ENCODE measurements at regions not wholly inside any gene's neighbourhood (a gene's known extent, or its start where the extent isn't known, plus 50 kb on each side); places are given as distances from the start of the nearest gene placed in this dataset.

DNA sequence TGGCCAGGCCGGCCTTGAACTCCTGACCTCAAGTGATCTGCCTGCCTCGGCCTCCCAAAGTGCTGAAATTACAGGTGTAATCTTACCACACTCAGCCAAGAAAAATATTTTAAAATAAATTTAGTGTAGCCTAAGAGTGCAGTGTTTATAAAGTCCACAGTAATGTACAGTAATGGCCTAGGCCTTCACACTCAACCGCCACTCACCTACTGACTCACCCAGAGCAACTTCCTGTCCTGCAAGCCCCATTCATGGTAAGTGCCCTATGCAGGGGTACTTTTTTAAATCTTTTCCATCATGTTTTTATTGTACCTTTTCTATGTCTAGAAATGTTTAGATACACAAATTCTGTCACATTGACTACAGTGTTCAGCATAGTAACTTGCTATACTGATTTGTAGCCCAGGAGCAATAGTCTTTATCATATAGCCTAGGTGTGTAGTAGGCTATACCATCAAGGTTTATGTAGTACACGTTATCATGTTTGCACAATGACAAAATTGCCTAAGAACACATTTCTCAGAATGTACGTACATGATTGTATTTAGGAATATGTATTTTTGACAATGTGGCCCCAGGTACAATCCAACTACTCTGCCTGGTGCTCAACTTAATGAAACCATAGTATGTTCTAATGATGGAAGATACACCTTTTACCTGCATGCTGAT is 455.2 kb downstream of the PCDH7 start (continued):
- TF ChIP-seq, protein P1, sequence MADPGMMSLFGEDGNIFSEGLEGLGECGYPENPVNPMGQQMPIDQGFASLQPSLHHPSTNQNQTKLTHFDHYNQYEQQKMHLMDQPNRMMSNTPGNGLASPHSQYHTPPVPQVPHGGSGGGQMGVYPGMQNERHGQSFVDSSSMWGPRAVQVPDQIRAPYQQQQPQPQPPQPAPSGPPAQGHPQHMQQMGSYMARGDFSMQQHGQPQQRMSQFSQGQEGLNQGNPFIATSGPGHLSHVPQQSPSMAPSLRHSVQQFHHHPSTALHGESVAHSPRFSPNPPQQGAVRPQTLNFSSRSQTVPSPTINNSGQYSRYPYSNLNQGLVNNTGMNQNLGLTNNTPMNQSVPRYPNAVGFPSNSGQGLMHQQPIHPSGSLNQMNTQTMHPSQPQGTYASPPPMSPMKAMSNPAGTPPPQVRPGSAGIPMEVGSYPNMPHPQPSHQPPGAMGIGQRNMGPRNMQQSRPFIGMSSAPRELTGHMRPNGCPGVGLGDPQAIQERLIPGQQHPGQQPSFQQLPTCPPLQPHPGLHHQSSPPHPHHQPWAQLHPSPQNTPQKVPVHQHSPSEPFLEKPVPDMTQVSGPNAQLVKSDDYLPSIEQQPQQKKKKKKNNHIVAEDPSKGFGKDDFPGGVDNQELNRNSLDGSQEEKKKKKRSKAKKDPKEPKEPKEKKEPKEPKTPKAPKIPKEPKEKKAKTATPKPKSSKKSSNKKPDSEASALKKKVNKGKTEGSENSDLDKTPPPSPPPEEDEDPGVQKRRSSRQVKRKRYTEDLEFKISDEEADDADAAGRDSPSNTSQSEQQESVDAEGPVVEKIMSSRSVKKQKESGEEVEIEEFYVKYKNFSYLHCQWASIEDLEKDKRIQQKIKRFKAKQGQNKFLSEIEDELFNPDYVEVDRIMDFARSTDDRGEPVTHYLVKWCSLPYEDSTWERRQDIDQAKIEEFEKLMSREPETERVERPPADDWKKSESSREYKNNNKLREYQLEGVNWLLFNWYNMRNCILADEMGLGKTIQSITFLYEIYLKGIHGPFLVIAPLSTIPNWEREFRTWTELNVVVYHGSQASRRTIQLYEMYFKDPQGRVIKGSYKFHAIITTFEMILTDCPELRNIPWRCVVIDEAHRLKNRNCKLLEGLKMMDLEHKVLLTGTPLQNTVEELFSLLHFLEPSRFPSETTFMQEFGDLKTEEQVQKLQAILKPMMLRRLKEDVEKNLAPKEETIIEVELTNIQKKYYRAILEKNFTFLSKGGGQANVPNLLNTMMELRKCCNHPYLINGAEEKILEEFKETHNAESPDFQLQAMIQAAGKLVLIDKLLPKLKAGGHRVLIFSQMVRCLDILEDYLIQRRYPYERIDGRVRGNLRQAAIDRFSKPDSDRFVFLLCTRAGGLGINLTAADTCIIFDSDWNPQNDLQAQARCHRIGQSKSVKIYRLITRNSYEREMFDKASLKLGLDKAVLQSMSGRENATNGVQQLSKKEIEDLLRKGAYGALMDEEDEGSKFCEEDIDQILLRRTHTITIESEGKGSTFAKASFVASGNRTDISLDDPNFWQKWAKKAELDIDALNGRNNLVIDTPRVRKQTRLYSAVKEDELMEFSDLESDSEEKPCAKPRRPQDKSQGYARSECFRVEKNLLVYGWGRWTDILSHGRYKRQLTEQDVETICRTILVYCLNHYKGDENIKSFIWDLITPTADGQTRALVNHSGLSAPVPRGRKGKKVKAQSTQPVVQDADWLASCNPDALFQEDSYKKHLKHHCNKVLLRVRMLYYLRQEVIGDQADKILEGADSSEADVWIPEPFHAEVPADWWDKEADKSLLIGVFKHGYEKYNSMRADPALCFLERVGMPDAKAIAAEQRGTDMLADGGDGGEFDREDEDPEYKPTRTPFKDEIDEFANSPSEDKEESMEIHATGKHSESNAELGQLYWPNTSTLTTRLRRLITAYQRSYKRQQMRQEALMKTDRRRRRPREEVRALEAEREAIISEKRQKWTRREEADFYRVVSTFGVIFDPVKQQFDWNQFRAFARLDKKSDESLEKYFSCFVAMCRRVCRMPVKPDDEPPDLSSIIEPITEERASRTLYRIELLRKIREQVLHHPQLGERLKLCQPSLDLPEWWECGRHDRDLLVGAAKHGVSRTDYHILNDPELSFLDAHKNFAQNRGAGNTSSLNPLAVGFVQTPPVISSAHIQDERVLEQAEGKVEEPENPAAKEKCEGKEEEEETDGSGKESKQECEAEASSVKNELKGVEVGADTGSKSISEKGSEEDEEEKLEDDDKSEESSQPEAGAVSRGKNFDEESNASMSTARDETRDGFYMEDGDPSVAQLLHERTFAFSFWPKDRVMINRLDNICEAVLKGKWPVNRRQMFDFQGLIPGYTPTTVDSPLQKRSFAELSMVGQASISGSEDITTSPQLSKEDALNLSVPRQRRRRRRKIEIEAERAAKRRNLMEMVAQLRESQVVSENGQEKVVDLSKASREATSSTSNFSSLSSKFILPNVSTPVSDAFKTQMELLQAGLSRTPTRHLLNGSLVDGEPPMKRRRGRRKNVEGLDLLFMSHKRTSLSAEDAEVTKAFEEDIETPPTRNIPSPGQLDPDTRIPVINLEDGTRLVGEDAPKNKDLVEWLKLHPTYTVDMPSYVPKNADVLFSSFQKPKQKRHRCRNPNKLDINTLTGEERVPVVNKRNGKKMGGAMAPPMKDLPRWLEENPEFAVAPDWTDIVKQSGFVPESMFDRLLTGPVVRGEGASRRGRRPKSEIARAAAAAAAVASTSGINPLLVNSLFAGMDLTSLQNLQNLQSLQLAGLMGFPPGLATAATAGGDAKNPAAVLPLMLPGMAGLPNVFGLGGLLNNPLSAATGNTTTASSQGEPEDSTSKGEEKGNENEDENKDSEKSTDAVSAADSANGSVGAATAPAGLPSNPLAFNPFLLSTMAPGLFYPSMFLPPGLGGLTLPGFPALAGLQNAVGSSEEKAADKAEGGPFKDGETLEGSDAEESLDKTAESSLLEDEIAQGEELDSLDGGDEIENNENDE (IDR thresholded peaks at IDR 0.05; ENCODE audit: insufficient replicate concordance, low read length) = no peak
- TF ChIP-seq KDM4A (IDR thresholded peaks at IDR 0.05; ENCODE audit: low read depth, low read length, severe bottlenecking) (no peak), TCF12 (IDR thresholded peaks at IDR 0.05; ENCODE audit: low read depth, low read length) (no peak), KDM5A (IDR thresholded peaks at IDR 0.05; ENCODE audit: low read length) (no peak), EP300 (IDR thresholded peaks at IDR 0.05; ENCODE audit: borderline replicate concordance in 1 of 2, low read depth in 2 of 2, low read length in 2 of 2) (no peak), SP2 (IDR thresholded peaks at IDR 0.05; ENCODE audit: low read length) (no peak), RNF2 (IDR thresholded peaks at IDR 0.05; ENCODE audit: borderline replicate concordance, low read depth, low read length, missing control alignments, poor library complexity, severe bottlenecking) (no peak), SUZ12 (IDR thresholded peaks at IDR 0.05; ENCODE audit: low read length) (no peak), SP1 (IDR thresholded peaks at IDR 0.05; ENCODE audit: low read depth, low read length) (no peak), NANOG (IDR thresholded peaks at IDR 0.05; ENCODE audit: insufficient read depth, low read depth, low read length, poor library complexity, severe bottlenecking) (no peak)
